ENCODE measurements at regions not wholly inside any gene's neighbourhood (a gene's known extent, or its start where the extent isn't known, plus 50 kb on each side); places are given as distances from the start of the nearest gene placed in this dataset.

DNA sequence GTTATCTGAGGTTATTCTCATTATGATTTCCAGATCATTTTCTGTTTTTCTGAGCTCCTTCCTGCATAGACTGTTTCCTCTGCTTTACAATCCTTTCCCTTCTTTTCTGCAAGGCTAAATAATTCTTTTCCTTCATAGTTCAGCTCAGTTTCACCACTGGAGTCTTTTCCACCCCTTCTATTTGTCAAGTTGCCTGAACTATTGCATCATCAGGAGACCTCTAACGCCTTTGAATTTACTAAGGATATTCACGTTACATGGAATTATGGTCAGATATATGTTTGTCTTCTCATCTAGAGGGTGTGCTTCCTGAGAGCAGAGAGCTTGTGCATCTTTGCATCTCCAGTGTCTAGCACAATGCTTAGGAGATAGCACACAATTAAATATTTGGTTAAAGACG, 140.4 kb upstream of the CA10 start:
- no peak overlapping the region for H3K4me3 ChIP-seq (ENCODE audit: low read depth, low read length, poor library complexity, severe bottlenecking)
- TF ChIP-seq EZH2 (IDR thresholded peaks at IDR 0.05; ENCODE audit: borderline replicate concordance, low read length), result no peak
- TF ChIP-seq, protein P1, sequence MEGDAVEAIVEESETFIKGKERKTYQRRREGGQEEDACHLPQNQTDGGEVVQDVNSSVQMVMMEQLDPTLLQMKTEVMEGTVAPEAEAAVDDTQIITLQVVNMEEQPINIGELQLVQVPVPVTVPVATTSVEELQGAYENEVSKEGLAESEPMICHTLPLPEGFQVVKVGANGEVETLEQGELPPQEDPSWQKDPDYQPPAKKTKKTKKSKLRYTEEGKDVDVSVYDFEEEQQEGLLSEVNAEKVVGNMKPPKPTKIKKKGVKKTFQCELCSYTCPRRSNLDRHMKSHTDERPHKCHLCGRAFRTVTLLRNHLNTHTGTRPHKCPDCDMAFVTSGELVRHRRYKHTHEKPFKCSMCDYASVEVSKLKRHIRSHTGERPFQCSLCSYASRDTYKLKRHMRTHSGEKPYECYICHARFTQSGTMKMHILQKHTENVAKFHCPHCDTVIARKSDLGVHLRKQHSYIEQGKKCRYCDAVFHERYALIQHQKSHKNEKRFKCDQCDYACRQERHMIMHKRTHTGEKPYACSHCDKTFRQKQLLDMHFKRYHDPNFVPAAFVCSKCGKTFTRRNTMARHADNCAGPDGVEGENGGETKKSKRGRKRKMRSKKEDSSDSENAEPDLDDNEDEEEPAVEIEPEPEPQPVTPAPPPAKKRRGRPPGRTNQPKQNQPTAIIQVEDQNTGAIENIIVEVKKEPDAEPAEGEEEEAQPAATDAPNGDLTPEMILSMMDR (IDR thresholded peaks at IDR 0.05; ENCODE audit: low read length), result no peak
- no peaks in the 10 kb centered on the region for H3K79me2 ChIP-seq (ENCODE audit: insufficient read depth, low read length)

DNA sequence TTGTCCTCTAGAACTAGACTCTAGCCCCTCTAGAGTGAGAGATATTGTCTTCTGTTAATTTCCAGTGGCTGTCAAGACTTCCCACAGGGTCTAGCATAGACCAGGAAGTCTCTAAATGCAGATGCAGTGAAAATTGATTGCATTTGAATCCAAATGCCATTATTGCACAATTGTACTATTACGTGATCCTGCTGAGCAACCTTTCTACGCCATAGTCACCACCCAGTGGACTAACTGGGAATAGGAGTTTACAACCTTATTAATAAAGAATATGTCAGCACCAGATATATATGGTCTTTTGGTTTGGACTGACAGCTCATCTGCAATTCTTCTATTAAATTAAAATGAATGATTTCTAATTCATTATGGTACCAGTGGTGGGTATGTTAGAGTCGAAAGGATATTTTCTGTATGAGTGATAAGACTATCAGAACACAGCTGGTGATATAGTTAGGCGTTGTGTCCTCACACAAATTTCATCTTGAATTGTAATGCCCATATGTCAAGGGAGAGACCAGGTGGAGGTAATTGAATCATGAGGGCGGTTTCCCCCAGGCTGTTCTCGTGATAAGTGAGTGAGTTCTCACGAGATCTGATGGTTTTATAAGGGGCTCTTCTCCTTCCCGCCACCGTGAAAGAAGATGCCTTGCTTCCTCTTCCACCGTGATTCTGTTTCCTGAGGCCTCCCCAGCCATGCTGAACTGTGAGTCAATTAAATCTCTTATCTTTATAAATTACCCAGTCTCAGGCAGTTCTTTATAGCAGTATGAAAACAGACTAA, 138.9 kb upstream of the CA10 start:
- Histone ChIP-seq H3K4me1 (ENCODE audit: insufficient read depth, low read length, severe bottlenecking) (no peaks in the 10 kb centered on the region), H3K9me2 (ENCODE audit: low read depth, low read length) (no peaks in the 10 kb centered on the region), H3K27ac (ENCODE audit: low read depth, low read length, poor library complexity, severe bottlenecking) (no peak overlapping the region), H4K20me1 (ENCODE audit: insufficient read depth, low read length) (no peaks in the 10 kb centered on the region), H3K4me2 (ENCODE audit: low read length) (no peak overlapping the region), H3F3A (ENCODE audit: insufficient read depth, low read length) (no peaks in the 10 kb centered on the region), H3K4me3 (ENCODE audit: low read depth, low read length, poor library complexity, severe bottlenecking) (no peak overlapping the region), H3K27me3 (ENCODE audit: insufficient read depth, low read length) (no peaks in the 10 kb centered on the region), H3K36me3 (ENCODE audit: insufficient read depth, low read length) (no peaks in the 10 kb centered on the region), H2AFZ (ENCODE audit: low read length) (no peak overlapping the region), H3K9me3 (ENCODE audit: low read length) (no peaks in the 10 kb centered on the region), H3K9ac (ENCODE audit: low read length) (no peak overlapping the region), H3K79me2 (ENCODE audit: insufficient read depth, low read length) (no peaks in the 10 kb centered on the region)
- TF ChIP-seq, protein P1 (IDR thresholded peaks at IDR 0.05; ENCODE audit: low read length), result peak; percentile 27; the same call in 1 of the 2 replicates
- TF ChIP-seq EZH2 (IDR thresholded peaks at IDR 0.05; ENCODE audit: borderline replicate concordance, low read length), result no peak

More for the DNA sequence above, 140.4 kb upstream of the CA10 start:
- H3K9ac ChIP-seq (ENCODE audit: low read length), result no peak overlapping the region
- H3K27ac ChIP-seq (ENCODE audit: low read depth, low read length, poor library complexity, severe bottlenecking), result no peak overlapping the region
- no peaks in the 10 kb centered on the region for H3K27me3 ChIP-seq (ENCODE audit: insufficient read depth, low read length)
- no peaks in the 10 kb centered on the region for H3K36me3 ChIP-seq (ENCODE audit: insufficient read depth, low read length)
- no peaks in the 10 kb centered on the region for H3F3A ChIP-seq (ENCODE audit: insufficient read depth, low read length)
- no peak overlapping the region for H3K4me2 ChIP-seq (ENCODE audit: low read length)
- H4K20me1 ChIP-seq (ENCODE audit: insufficient read depth, low read length), result no peaks in the 10 kb centered on the region
- no peaks in the 10 kb centered on the region for H3K9me2 ChIP-seq (ENCODE audit: low read depth, low read length)
- no peak overlapping the region for H2AFZ ChIP-seq (ENCODE audit: low read length)
- H3K4me1 ChIP-seq (ENCODE audit: insufficient read depth, low read length, severe bottlenecking), result no peaks in the 10 kb centered on the region
- H3K9me3 ChIP-seq (ENCODE audit: low read length), result no peaks in the 10 kb centered on the region

DNA sequence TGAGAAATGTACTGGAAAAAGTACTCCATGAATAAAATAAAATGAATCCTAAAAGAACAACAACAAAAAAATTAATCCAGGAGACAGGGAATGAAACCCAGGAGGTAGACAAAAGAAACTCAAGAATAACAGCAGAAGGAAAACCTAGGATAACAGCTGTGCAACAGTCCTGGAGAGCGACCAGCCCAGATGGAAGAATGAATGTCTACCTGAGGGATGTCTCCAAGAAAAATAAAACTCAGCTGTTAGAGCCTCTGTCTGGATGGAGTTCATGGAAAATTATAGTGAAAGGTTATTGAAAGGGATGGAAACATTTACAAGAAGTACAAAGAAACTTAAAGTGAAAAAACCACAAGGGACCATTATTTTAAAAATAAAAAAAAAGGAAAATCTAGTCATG, 135.8 kb upstream of the CA10 start:
- H3K27me3 ChIP-seq (ENCODE audit: insufficient read depth, low read length), result no peaks in the 10 kb centered on the region
- H3K9ac ChIP-seq (ENCODE audit: low read length), result no peak overlapping the region
- no peaks in the 10 kb centered on the region for H3K9me3 ChIP-seq (ENCODE audit: low read length)
- no peaks in the 10 kb centered on the region for H4K20me1 ChIP-seq (ENCODE audit: insufficient read depth, low read length)
- no peak overlapping the region for H3K4me2 ChIP-seq (ENCODE audit: low read length)
- H2AFZ ChIP-seq (ENCODE audit: low read length), result no peak overlapping the region
- H3K27ac ChIP-seq (ENCODE audit: low read depth, low read length, poor library complexity, severe bottlenecking), result no peak overlapping the region
- no peaks in the 10 kb centered on the region for H3K4me1 ChIP-seq (ENCODE audit: insufficient read depth, low read length, severe bottlenecking)
- H3K9me2 ChIP-seq (ENCODE audit: low read depth, low read length), result no peaks in the 10 kb centered on the region
- no peaks in the 10 kb centered on the region for H3K79me2 ChIP-seq (ENCODE audit: insufficient read depth, low read length)
- no peak overlapping the region for H3K4me3 ChIP-seq (ENCODE audit: low read depth, low read length, poor library complexity, severe bottlenecking)
- no peaks in the 10 kb centered on the region for H3F3A ChIP-seq (ENCODE audit: insufficient read depth, low read length)
- no peaks in the 10 kb centered on the region for H3K36me3 ChIP-seq (ENCODE audit: insufficient read depth, low read length)
- TF ChIP-seq, protein P1 (IDR thresholded peaks at IDR 0.05; ENCODE audit: low read length), result no peak
- no peak for TF ChIP-seq EZH2 (IDR thresholded peaks at IDR 0.05; ENCODE audit: borderline replicate concordance, low read length)

Data from OCI-LY1 (cell line).